ENCODE measurements at regions not wholly inside any gene's neighbourhood (a gene's known extent, or its start where the extent isn't known, plus 50 kb on each side); places are given as distances from the start of the nearest gene placed in this dataset.

DNA sequence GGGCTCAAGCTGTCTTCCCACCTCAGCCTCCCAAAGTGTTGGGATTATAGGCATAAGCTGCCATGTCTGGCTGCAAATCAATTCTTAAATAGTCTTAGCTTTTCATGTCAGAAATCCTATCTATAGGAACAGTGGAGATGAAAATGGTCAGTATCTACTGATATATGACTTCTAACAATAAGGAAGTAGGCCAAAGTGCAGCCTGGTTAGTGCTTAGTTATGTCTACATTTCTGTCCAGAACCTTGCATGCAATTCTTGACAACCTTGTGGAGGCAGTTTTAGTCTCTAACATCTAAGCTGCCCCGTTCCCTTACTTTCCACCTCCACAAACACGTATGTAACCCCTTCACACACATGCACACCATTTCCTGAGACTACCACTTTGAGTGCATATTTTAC, 169.2 kb upstream of the SPATS2L start:
- TF ChIP-seq, protein P1, sequence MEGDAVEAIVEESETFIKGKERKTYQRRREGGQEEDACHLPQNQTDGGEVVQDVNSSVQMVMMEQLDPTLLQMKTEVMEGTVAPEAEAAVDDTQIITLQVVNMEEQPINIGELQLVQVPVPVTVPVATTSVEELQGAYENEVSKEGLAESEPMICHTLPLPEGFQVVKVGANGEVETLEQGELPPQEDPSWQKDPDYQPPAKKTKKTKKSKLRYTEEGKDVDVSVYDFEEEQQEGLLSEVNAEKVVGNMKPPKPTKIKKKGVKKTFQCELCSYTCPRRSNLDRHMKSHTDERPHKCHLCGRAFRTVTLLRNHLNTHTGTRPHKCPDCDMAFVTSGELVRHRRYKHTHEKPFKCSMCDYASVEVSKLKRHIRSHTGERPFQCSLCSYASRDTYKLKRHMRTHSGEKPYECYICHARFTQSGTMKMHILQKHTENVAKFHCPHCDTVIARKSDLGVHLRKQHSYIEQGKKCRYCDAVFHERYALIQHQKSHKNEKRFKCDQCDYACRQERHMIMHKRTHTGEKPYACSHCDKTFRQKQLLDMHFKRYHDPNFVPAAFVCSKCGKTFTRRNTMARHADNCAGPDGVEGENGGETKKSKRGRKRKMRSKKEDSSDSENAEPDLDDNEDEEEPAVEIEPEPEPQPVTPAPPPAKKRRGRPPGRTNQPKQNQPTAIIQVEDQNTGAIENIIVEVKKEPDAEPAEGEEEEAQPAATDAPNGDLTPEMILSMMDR (IDR thresholded peaks at IDR 0.05; ENCODE audit: extremely low read depth, missing control alignments): no peak
- DNase-seq (ENCODE audit: low spot score): no peak

- DNase-seq (ENCODE audit: low spot score): no peak
- TF ChIP-seq, protein P1 (IDR thresholded peaks at IDR 0.05; ENCODE audit: extremely low read depth, missing control alignments): no peak
These were observed 168.8 kb upstream of the SPATS2L start for GRCh38 chr2:200137691-200138090.

DNA sequence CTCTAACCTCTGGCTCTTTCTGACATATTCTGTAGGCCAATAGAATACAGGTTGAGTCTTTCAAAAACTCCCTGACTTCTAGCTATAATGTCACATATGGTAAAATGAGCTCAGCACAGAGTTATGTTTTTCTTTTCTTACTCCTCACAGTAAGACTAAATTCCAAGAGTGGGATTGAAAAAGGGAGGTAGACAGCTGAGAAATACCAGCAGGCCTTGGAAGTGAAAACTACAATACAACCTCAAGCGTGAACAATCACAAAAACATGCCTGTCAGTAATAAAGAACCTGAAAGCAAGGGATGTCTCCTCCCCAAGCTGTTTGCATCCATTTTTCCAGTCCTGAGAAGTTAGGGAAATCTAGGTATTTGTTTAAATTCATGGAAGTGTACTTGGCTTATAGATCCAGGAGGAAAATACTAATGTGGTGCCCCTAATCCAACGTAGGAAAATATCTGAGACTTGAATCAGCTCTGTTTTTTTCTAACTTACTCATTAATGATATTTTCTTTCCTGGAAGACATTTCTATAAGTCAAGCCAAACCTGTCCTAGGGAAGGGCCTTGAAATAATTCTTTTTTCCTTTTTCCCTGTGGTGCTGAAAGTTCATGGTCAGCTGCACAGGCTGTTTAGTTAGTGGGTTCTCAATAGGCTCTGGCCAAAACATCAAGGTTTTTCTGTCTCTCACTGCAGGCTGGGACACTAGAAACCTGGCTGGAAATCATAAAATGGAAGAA, 167.9 kb upstream of the SPATS2L start:
- DNase-seq (ENCODE audit: low spot score): no peak
- TF ChIP-seq, protein P1 (IDR thresholded peaks at IDR 0.05; ENCODE audit: extremely low read depth, missing control alignments): no peak

DNA sequence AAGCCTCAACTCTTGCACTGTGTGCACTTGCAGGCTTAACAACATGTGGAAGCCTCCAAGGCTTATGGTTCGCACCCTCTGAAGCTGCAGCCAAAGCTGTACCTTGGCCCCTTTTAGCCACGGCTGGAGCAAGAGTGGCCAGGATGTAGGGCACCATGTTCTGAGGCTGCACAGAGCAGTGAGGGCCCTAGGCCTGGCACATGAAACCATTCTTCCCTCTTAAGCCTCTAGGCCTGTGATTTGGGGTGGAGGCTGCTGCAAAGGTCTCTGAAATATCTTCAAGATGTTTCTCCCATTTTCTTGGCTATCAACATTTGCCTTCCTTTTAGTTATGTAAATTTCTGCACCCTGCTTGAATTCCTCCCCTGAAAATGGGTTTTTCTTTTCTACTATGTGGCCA, 161.9 kb upstream of the SPATS2L start:
- TF ChIP-seq, protein P1 (IDR thresholded peaks at IDR 0.05; ENCODE audit: extremely low read depth, missing control alignments): no peak
- no peak for DNase-seq (ENCODE audit: low spot score)

- TF ChIP-seq, protein P1 (IDR thresholded peaks at IDR 0.05; ENCODE audit: extremely low read depth, missing control alignments): no peak
- no peak for DNase-seq (ENCODE audit: low spot score)
These were observed 160.0 kb upstream of the SPATS2L start for GRCh38 chr2:200146501-200146900.

DNA sequence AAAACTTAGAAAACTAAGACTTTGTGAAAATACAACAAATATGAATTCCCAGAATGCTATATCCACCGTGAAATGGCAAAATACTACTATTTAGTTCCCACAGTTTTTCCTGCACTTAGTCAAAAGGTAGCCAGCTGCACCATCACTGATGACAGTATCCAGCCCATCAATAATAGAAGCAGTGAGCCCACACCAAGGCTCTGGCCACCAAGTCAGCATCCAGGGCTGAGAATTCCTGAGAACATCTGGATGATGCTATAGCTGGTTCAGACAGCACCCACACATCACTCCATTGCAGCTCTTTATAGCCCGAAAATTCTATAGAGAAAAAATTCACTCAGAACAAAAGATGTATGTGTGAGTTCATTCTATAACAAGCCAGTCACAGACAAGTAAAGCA, 159.1 kb upstream of the SPATS2L start:
- DNase-seq (ENCODE audit: low spot score): no peak
- TF ChIP-seq, protein P1 (IDR thresholded peaks at IDR 0.05; ENCODE audit: extremely low read depth, missing control alignments): no peak

DNA sequence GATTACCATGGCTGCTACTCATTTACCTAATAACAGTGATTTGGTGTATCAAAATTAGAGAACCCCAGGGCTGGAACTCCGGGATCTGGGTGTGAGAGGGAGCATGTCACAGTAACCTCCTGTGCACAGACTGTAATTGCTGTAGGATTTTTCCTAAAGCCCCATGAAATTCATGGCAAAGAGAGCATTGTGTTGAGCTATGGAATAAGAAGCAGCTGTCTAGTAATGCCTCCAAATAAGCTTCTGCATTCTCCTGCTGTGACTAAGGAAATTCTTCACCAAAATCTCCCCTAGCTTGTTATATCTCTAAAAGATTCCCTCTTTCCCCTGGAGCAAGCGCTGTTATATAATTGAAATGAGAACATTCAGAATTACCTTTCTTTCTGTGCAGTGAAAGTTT, 158.1 kb upstream of the SPATS2L start:
- TF ChIP-seq, protein P1 (IDR thresholded peaks at IDR 0.05; ENCODE audit: extremely low read depth, missing control alignments): no peak
- DNase-seq (ENCODE audit: low spot score): no peak

All from GM20000 (cell line).